MM.1S (cell line): ENCODE measurements at regions not wholly inside any gene's neighbourhood (a gene's known extent, or its start where the extent isn't known, plus 50 kb on each side); places are given as distances from the start of the nearest gene placed in this dataset.

Experiments
- DNase-seq: peaks from one replicate; pipeline ENCODE4 v3.0.0-alpha.2; 2015
- H2AFZ ChIP-seq: fragments of 300-600 bp; sonication (generic); 2 replicates; pipeline ENCODE4 v1.6.0; 2016; ENCODE audit warnings: antibody characterized with exemption, low read length
- H3F3A ChIP-seq: fragments of 300-600 bp; sonication (generic); 2 replicates; pipeline ENCODE4 v1.6.1; 2016; ENCODE audit warnings: mild to moderate bottlenecking, antibody characterized with exemption, low read length, moderate library complexity, mixed read lengths; ENCODE audit not compliant: insufficient read depth
- H3K27ac ChIP-seq: fragments of 300-600 bp; sonication (generic); 2 replicates; pipeline ENCODE4 v1.5.1; 2016; ENCODE audit warnings: mild to moderate bottlenecking, low read length
- H3K27me3 ChIP-seq: fragments of 300-600 bp; sonication (generic); replicated peaks from 2 replicates; pipeline ENCODE4 v1.6.0; 2016; ENCODE audit warnings: low read length; ENCODE audit not compliant: insufficient read depth
- H3K36me3 ChIP-seq: fragments of 300-600 bp; sonication (generic); replicated peaks from 2 replicates; pipeline ENCODE4 v1.6.1; 2016; ENCODE audit warnings: mild to moderate bottlenecking, low read length, mixed read lengths; ENCODE audit not compliant: insufficient read depth
- H3K4me1 ChIP-seq: fragments of 300-600 bp; sonication (generic); 2 replicates; pipeline ENCODE4 v1.6.1; 2016; ENCODE audit warnings: low read length, mixed read lengths
- H3K4me2 ChIP-seq: fragments of 300-600 bp; sonication (generic); 2 replicates; pipeline ENCODE4 v1.6.0; 2016; ENCODE audit warnings: low read depth, low read length
- H3K4me3 ChIP-seq: fragments of 300-600 bp; sonication (generic); 2 replicates; pipeline ENCODE4 v1.5.1; 2016; ENCODE audit warnings: low read length, mixed read lengths
- H3K79me2 ChIP-seq: fragments of 300-600 bp; sonication (generic); 2 replicates; pipeline ENCODE4 v1.6.1; 2016; ENCODE audit warnings: mixed run types, low read length, mixed read lengths
- H3K9ac ChIP-seq: fragments of 300-600 bp; sonication (generic); 2 replicates; pipeline ENCODE4 v1.6.1; 2016; ENCODE audit warnings: low read length, mixed read lengths
- H3K9me2 ChIP-seq: fragments of 300-600 bp; sonication (generic); replicated peaks from 2 replicates; pipeline ENCODE4 v1.6.1; 2016; ENCODE audit warnings: mild to moderate bottlenecking, low read length, mixed read lengths; ENCODE audit not compliant: insufficient read depth
- H3K9me3 ChIP-seq: fragments of 300-600 bp; sonication (generic); replicated peaks from 2 replicates; pipeline ENCODE4 v1.6.1; 2016; ENCODE audit warnings: mild to moderate bottlenecking, low read length, mixed read lengths; ENCODE audit not compliant: insufficient read depth
- H4K20me1 ChIP-seq: fragments of 300-600 bp; sonication (generic); 2 replicates; pipeline ENCODE4 v1.6.1; 2016; ENCODE audit warnings: mild to moderate bottlenecking, low read length, moderate library complexity, mixed read lengths; ENCODE audit not compliant: insufficient read depth
- CTCF ChIP-seq: fragments of 300-600 bp; sonication (generic); IDR thresholded peaks from 2 replicates; pipeline ENCODE4 v1.5.1; 2016; ENCODE audit warnings: antibody characterized with exemption, low read length, mixed read lengths
- EZH2 ChIP-seq: fragments of 300-600 bp; sonication (generic); optimal IDR thresholded peaks from 2 replicates; pipeline ENCODE3; 2017; ENCODE audit warnings: low read depth, mild to moderate bottlenecking, antibody characterized with exemption, low read length, mixed read lengths
- EZH2phosphoT487 ChIP-seq: fragments of 300-600 bp; sonication (generic); IDR thresholded peaks from 2 replicates; pipeline ENCODE4 v1.6.1; 2018; ENCODE audit warnings: antibody characterized with exemption, low read length

- Histone ChIP-seq H3K9ac (no peak overlapping the region), H3K4me2 (no peak overlapping the region), H3K27me3 (no peaks in the 10 kb centered on the region), H3K4me1 (no peaks in the 10 kb centered on the region), H2AFZ (no peak overlapping the region), H3K27ac (no peak overlapping the region), H3K79me2 (no peaks in the 10 kb centered on the region), H3K9me2 (no peaks in the 10 kb centered on the region), H3K36me3 (no peaks in the 10 kb centered on the region), H3K4me3 (no peak overlapping the region), H3F3A (no peaks in the 10 kb centered on the region), H4K20me1 (no peaks in the 10 kb centered on the region), H3K9me3 (no peaks in the 10 kb centered on the region)
- TF ChIP-seq CTCF (no peak), EZH2 (no peak), EZH2phosphoT487 (no peak)
- no peak for DNase-seq
Measured at GRCh38 chr18:73479477-73479876, 611.7 kb upstream of the NETO1 start.

- Histone ChIP-seq H3K36me3 (no peaks in the 10 kb centered on the region), H3K9ac (no peak overlapping the region), H3K4me3 (no peak overlapping the region), H4K20me1 (no peaks in the 10 kb centered on the region), H3K9me2 (no peaks in the 10 kb centered on the region), H3K27ac (no peak overlapping the region), H3K27me3 (no peaks in the 10 kb centered on the region), H3K4me2 (no peak overlapping the region), H2AFZ (no peak overlapping the region), H3F3A (no peaks in the 10 kb centered on the region), H3K79me2 (no peaks in the 10 kb centered on the region), H3K4me1 (no peaks in the 10 kb centered on the region), H3K9me3 (no peaks in the 10 kb centered on the region)
- DNase-seq, result no peak
- no peak for TF ChIP-seq CTCF
- TF ChIP-seq EZH2, result no peak
- no peak for TF ChIP-seq EZH2phosphoT487
Measured at GRCh38 chr18:73478191-73478590, 610.4 kb upstream of the NETO1 start.

GRCh38 chr18:73476031-73476430, 608.2 kb upstream of the NETO1 start:
- H3K9me3 ChIP-seq, result no peaks in the 10 kb centered on the region

More at GRCh38 chr18:73476031-73476430, 608.2 kb upstream of the NETO1 start:
- H3K4me3 ChIP-seq, result no peak overlapping the region
- H3K4me1 ChIP-seq, result no peaks in the 10 kb centered on the region
- no peaks in the 10 kb centered on the region for H3F3A ChIP-seq
- H3K36me3 ChIP-seq, result no peaks in the 10 kb centered on the region
- H3K4me2 ChIP-seq, result no peak overlapping the region
- DNase-seq, result no peak
- H2AFZ ChIP-seq, result no peak overlapping the region
- TF ChIP-seq CTCF, result no peak
- no peak for TF ChIP-seq EZH2
- no peak for TF ChIP-seq EZH2phosphoT487
- H4K20me1 ChIP-seq, result no peaks in the 10 kb centered on the region
- H3K27me3 ChIP-seq, result no peaks in the 10 kb centered on the region
- H3K79me2 ChIP-seq, result no peaks in the 10 kb centered on the region
- no peak overlapping the region for H3K9ac ChIP-seq
- no peaks in the 10 kb centered on the region for H3K9me2 ChIP-seq
- no peak overlapping the region for H3K27ac ChIP-seq
